Endothelial cell (in vitro differentiated cells): ENCODE measurements at regions not wholly inside any gene's neighbourhood (a gene's known extent, or its start where the extent isn't known, plus 50 kb on each side); places are given as distances from the start of the nearest gene placed in this dataset.

ENCODE experiments used
- DNase-seq: peaks from one replicate; pipeline ENCODE4 v3.0.0; 2021; ENCODE audit warnings: low spot score
- H3K27ac Mint-ChIP-seq: one replicate; pipeline ENCODE4 v1.8.0; 2021; ENCODE audit warnings: mixed read lengths, inconsistent platforms; ENCODE audit not compliant: unreplicated experiment
- H3K27me3 Mint-ChIP-seq: one replicate; pipeline ENCODE4 v1.8.0; 2021; ENCODE audit warnings: mild to moderate bottlenecking, moderate library complexity, mixed read lengths, inconsistent platforms; ENCODE audit not compliant: unreplicated experiment
- H3K36me3 Mint-ChIP-seq: one replicate; pipeline ENCODE4 v1.8.0; 2021; ENCODE audit warnings: mild to moderate bottlenecking, low read depth, mixed read lengths, inconsistent platforms; ENCODE audit not compliant: unreplicated experiment
- H3K4me1 Mint-ChIP-seq: one replicate; pipeline ENCODE4 v1.8.0; 2021; ENCODE audit warnings: mild to moderate bottlenecking, mixed read lengths, inconsistent platforms; ENCODE audit not compliant: unreplicated experiment
- H3K4me3 Mint-ChIP-seq: one replicate; pipeline ENCODE4 v1.8.0; 2021; ENCODE audit warnings: mild to moderate bottlenecking, mixed read lengths, inconsistent platforms; ENCODE audit not compliant: unreplicated experiment
- H3K9me3 Mint-ChIP-seq: one replicate; pipeline ENCODE4 v1.8.0; 2021; ENCODE audit warnings: mixed read lengths, inconsistent platforms; ENCODE audit not compliant: unreplicated experiment
- TF ChIP-seq, protein P1 (sequence below): fragments of 200-600 bp; sonication (generic); IDR thresholded peaks from one replicate; pipeline ENCODE4 v1.5.0; 2021; ENCODE audit warnings: antibody characterized with exemption; ENCODE audit not compliant: unreplicated experiment

DNA sequence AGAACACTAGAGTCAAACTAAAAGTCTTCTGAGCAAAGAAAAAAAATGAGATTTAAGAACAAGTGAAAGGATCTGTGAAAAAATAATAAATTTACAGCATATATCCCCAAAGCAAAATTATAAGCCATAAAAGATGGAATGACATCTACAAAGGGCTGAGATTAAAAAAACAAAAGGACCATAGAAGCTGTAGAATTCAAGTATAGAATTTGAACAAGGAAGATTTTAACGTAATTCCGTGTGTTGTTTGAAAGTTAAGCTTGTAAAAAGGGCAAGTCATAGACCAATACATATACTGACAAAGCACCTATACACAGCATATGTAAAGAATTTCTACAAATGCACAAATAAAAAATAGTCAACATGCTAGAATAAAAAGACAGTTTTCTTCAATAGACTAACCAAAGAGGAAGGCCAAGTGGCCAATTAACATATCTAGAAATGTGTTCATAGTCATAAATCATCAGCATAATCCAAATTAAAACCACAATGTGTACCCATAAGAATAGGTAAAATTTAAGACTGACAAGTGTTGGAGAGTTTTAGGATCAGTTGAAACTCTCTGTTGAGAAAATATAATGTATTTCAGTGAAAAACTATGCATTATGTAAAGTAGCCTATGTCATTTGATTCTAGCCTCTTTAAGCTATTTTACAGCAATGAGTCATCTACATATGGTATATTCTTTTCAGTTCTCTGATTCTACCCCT lies 674.9 kb downstream of the OLFM4 start:
- no peaks in the 10 kb centered on the region for H3K36me3 Mint-ChIP-seq
- H3K4me3 Mint-ChIP-seq = no peak overlapping the region
- TF ChIP-seq, protein P1, sequence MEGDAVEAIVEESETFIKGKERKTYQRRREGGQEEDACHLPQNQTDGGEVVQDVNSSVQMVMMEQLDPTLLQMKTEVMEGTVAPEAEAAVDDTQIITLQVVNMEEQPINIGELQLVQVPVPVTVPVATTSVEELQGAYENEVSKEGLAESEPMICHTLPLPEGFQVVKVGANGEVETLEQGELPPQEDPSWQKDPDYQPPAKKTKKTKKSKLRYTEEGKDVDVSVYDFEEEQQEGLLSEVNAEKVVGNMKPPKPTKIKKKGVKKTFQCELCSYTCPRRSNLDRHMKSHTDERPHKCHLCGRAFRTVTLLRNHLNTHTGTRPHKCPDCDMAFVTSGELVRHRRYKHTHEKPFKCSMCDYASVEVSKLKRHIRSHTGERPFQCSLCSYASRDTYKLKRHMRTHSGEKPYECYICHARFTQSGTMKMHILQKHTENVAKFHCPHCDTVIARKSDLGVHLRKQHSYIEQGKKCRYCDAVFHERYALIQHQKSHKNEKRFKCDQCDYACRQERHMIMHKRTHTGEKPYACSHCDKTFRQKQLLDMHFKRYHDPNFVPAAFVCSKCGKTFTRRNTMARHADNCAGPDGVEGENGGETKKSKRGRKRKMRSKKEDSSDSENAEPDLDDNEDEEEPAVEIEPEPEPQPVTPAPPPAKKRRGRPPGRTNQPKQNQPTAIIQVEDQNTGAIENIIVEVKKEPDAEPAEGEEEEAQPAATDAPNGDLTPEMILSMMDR = no peak
- H3K9me3 Mint-ChIP-seq = no peaks in the 10 kb centered on the region
- no peak overlapping the region for H3K27ac Mint-ChIP-seq
- DNase-seq = no peak
- no peaks in the 10 kb centered on the region for H3K27me3 Mint-ChIP-seq
- no peaks in the 10 kb centered on the region for H3K4me1 Mint-ChIP-seq

DNA sequence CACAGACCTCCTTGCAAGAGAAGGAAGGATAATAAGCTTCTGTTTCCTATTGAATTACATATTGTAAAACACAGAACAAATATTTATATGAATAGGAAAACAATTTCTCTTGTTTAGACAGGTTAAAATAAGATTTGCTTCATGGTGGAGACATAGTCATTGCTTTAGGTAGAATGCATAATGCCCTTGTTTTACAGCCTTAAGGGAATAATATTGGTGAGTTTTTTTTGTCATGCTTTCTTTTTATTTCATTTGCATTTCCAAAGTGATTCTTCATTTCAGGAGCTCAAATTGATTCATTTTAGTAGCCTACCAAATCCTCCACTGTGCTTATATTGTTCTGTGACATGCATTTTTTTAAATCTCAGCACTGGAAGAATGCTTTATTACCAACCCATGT lies 690.7 kb downstream of the OLFM4 start:
- H3K27me3 Mint-ChIP-seq = no peaks in the 10 kb centered on the region
- H3K27ac Mint-ChIP-seq = no peak overlapping the region
- TF ChIP-seq, protein P1 = no peak
- no peak for DNase-seq
- H3K4me1 Mint-ChIP-seq = no peaks in the 10 kb centered on the region
- H3K9me3 Mint-ChIP-seq = no peaks in the 10 kb centered on the region
- H3K36me3 Mint-ChIP-seq = no peaks in the 10 kb centered on the region
- no peak overlapping the region for H3K4me3 Mint-ChIP-seq

DNA sequence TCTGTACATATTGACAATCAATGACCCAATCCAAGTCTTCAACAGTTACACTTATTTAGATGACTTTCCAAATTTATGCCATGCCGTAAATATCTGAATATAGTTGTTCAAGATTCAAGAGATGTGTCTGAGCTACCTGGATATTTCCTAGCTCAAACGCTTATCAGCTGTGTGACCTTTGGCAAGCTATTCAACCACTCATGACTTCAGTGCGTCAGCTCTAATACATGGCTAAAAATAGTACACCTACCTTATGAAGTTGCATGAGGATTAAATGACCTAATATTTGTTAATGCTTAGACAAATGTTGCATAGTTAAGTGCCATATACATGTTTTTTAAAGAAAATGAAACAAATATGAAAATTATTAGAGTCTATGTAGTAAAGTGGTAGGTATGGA lies 704.1 kb downstream of the OLFM4 start:
- Mint-ChIP-seq H3K4me1 (no peaks in the 10 kb centered on the region), H3K4me3 (no peak overlapping the region), H3K27ac (no peak overlapping the region), H3K36me3 (no peaks in the 10 kb centered on the region), H3K9me3 (no peaks in the 10 kb centered on the region), H3K27me3 (no peaks in the 10 kb centered on the region)
- TF ChIP-seq, protein P1 = no peak
- DNase-seq = no peak

DNA sequence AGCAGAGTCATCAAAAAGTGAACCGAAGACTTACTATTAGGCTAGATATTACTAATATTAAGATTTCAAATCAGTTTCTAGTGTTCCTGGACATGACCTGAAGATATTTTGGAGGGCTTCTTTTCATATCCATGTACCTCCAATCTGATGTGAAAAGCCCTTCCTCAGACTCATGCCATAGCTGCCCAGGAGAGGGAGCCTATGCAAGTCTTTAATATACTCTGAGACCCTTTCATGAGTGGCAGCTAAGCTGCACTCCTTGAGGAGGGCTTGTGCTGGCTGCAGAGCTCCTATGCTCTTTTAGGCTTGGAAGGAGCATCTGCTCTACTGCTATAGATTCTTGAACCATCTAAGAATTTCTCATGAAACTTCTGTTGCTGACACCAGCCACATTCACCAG lies 715.3 kb downstream of the OLFM4 start:
- H3K4me1 Mint-ChIP-seq = peaks cover 3% of the 10 kb centered on the region
- no peaks in the 10 kb centered on the region for H3K36me3 Mint-ChIP-seq
- no peak overlapping the region for H3K27ac Mint-ChIP-seq
- TF ChIP-seq, protein P1 = peak; percentile 6
- no peaks in the 10 kb centered on the region for H3K27me3 Mint-ChIP-seq
- no peak for DNase-seq
- no peak overlapping the region for H3K4me3 Mint-ChIP-seq
- no peaks in the 10 kb centered on the region for H3K9me3 Mint-ChIP-seq

DNA sequence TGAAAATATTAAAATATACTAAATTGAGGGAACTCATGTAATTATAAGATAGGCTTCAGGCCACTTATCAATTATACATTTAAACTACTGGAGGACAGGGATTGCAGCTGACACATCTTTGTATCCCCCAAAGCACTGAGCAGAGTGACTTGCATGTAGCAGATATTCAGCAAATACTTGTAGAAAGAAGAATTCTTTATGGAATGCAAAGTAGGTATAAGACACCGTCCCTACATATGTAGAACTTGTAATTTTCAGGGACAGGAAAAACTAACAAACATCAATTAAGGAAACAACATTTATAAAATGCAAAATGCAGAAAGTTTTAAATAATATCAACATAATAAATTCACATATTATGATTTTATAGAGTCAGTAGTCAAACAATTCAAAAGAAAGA lies 719.2 kb downstream of the OLFM4 start:
- H3K4me1 Mint-ChIP-seq = peaks cover 3% of the 10 kb centered on the region
- H3K36me3 Mint-ChIP-seq = no peaks in the 10 kb centered on the region
- H3K27ac Mint-ChIP-seq = no peak overlapping the region
- no peak overlapping the region for H3K4me3 Mint-ChIP-seq
- no peaks in the 10 kb centered on the region for H3K27me3 Mint-ChIP-seq
- TF ChIP-seq, protein P1 = no peak
- DNase-seq = no peak
- H3K9me3 Mint-ChIP-seq = no peaks in the 10 kb centered on the region
